Osteocyte (in vitro differentiated cells): ENCODE measurements at regions not wholly inside any gene's neighbourhood (a gene's known extent, or its start where the extent isn't known, plus 50 kb on each side); places are given as distances from the start of the nearest gene placed in this dataset.

Experiments
- DNase-seq: peaks from one replicate; pipeline ENCODE4 v3.0.0; 2021; ENCODE audit warnings: mixed read lengths; ENCODE audit not compliant: unreplicated experiment; ENCODE audit errors: extremely low spot score
- H3K27ac Mint-ChIP-seq: one replicate; pipeline ENCODE4 v1.8.0; 2021; ENCODE audit warnings: mild to moderate bottlenecking, mixed read lengths; ENCODE audit not compliant: unreplicated experiment
- H3K27me3 Mint-ChIP-seq: one replicate; pipeline ENCODE4 v1.8.0; 2021; ENCODE audit warnings: mixed read lengths; ENCODE audit not compliant: unreplicated experiment
- H3K36me3 Mint-ChIP-seq: one replicate; pipeline ENCODE4 v1.8.0; 2021; ENCODE audit warnings: mixed read lengths; ENCODE audit not compliant: unreplicated experiment
- H3K4me1 Mint-ChIP-seq: one replicate; pipeline ENCODE4 v1.8.0; 2021; ENCODE audit warnings: mixed read lengths; ENCODE audit not compliant: unreplicated experiment
- H3K4me3 Mint-ChIP-seq: one replicate; pipeline ENCODE4 v1.8.0; 2021; ENCODE audit warnings: mild to moderate bottlenecking, moderate library complexity, mixed read lengths; ENCODE audit not compliant: unreplicated experiment
- H3K9me3 Mint-ChIP-seq: one replicate; pipeline ENCODE4 v1.8.0; 2021; ENCODE audit warnings: mixed read lengths; ENCODE audit not compliant: unreplicated experiment
- CTCF ChIP-seq: fragments of 200-600 bp; sonication (generic); IDR thresholded peaks from 2 replicates; pipeline ENCODE4 v1.5.0; 2021; ENCODE audit warnings: antibody characterized with exemption, mild to moderate bottlenecking, moderate library complexity

GRCh38 chr2:59726228-59727120 is 827.0 kb downstream of the BCL11A start:
- H3K27me3 Mint-ChIP-seq, result no peaks in the 10 kb centered on the region
- H3K4me1 Mint-ChIP-seq, result no peaks in the 10 kb centered on the region
- TF ChIP-seq CTCF, result no peak
- H3K4me3 Mint-ChIP-seq, result no peak overlapping the region
- DNase-seq, result no peak
- no peaks in the 10 kb centered on the region for H3K36me3 Mint-ChIP-seq
- no peak overlapping the region for H3K27ac Mint-ChIP-seq
- H3K9me3 Mint-ChIP-seq, result no peaks in the 10 kb centered on the region

- no peak for DNase-seq
- TF ChIP-seq CTCF, result no peak
- H3K27ac Mint-ChIP-seq, result no peak overlapping the region
- H3K27me3 Mint-ChIP-seq, result no peaks in the 10 kb centered on the region
- H3K36me3 Mint-ChIP-seq, result no peaks in the 10 kb centered on the region
- no peak overlapping the region for H3K4me3 Mint-ChIP-seq
- H3K4me1 Mint-ChIP-seq, result no peaks in the 10 kb centered on the region
- H3K9me3 Mint-ChIP-seq, result no peaks in the 10 kb centered on the region
These were observed 828.7 kb downstream of the BCL11A start for GRCh38 chr2:59724746-59725145.

GRCh38 chr2:59720296-59720866 is 833.1 kb downstream of the BCL11A start:
- no peak overlapping the region for H3K4me3 Mint-ChIP-seq
- no peak for TF ChIP-seq CTCF
- H3K27ac Mint-ChIP-seq, result no peak overlapping the region
- no peaks in the 10 kb centered on the region for H3K36me3 Mint-ChIP-seq
- no peak for DNase-seq
- no peaks in the 10 kb centered on the region for H3K27me3 Mint-ChIP-seq
- no peaks in the 10 kb centered on the region for H3K4me1 Mint-ChIP-seq
- H3K9me3 Mint-ChIP-seq, result no peaks in the 10 kb centered on the region

- no peak for DNase-seq
- Mint-ChIP-seq H3K4me3 (no peak overlapping the region), H3K4me1 (no peaks in the 10 kb centered on the region), H3K27me3 (no peaks in the 10 kb centered on the region), H3K27ac (no peak overlapping the region), H3K36me3 (no peaks in the 10 kb centered on the region), H3K9me3 (no peaks in the 10 kb centered on the region)
- no peak for TF ChIP-seq CTCF
These were observed 839.9 kb downstream of the BCL11A start for GRCh38 chr2:59713577-59713976.

GRCh38 chr2:59711121-59711520 is 842.3 kb downstream of the BCL11A start:
- Mint-ChIP-seq H3K4me1 (no peaks in the 10 kb centered on the region), H3K27me3 (no peaks in the 10 kb centered on the region), H3K36me3 (no peaks in the 10 kb centered on the region), H3K27ac (no peak overlapping the region), H3K4me3 (no peak overlapping the region), H3K9me3 (no peaks in the 10 kb centered on the region)
- TF ChIP-seq CTCF, result no peak
- no peak for DNase-seq
